Body of pancreas (tissue), 4 donors: ENCODE measurements at regions not wholly inside any gene's neighbourhood (a gene's known extent, or its start where the extent isn't known, plus 50 kb on each side); places are given as distances from the start of the nearest gene placed in this dataset.

Source experiments
- CTCF ChIP-seq, 7 experiments: fragments of 450-650 bp in 4 of 7; fragments of 200-600 bp in 3 of 7; sonication (generic) in 3 of 7; IDR thresholded peaks; one replicate each; pipeline ENCODE4 v1.5.1; 2016 to 2019; ENCODE audit warnings: antibody characterized with exemption in 7 of 7
- POLR2A ChIP-seq, 3 donors: fragments of 450-650 bp; IDR thresholded peaks; one replicate each; pipeline ENCODE4 v1.6.1; 2016; ENCODE audit warnings: antibody characterized with exemption in 3 of 3, mild to moderate bottlenecking in 2 of 3

- no peak for TF ChIP-seq POLR2A (IDR thresholded peaks at IDR 0.05)
- no peak for TF ChIP-seq CTCF (IDR thresholded peaks at IDR 0.05)
These were observed 124.0 kb upstream of the CSF3R start for GRCh38 chr1:36606641-36607262.
